Upper lobe of right lung (tissue), 1 donor: ENCODE measurements at regions not wholly inside any gene's neighbourhood (a gene's known extent, or its start where the extent isn't known, plus 50 kb on each side); places are given as distances from the start of the nearest gene placed in this dataset.

Experiments
- ATAC-seq: fragments of 200-7000 bp; cut with Tn5 transposase; one replicate; pipeline ENCODE4 v1.9.1; 2020; ENCODE audit warnings: mild to moderate bottlenecking, moderate library complexity
- DNase-seq: peaks from one replicate; pipeline ENCODE4 v3.0.0-alpha.2; 2020
- H3K27ac ChIP-seq: fragments of 200-600 bp; one replicate; pipeline ENCODE4 v1.8.0; 2022
- H3K27me3 ChIP-seq: fragments of 200-600 bp; one replicate; pipeline ENCODE4 v1.8.0; 2022; ENCODE audit warnings: mild to moderate bottlenecking
- H3K36me3 ChIP-seq: fragments of 200-600 bp; one replicate; pipeline ENCODE4 v1.8.0; 2022
- H3K4me1 ChIP-seq: fragments of 200-600 bp; one replicate; pipeline ENCODE4 v1.8.0; 2022
- H3K4me3 ChIP-seq: fragments of 200-600 bp; one replicate; pipeline ENCODE4 v1.8.0; 2022; ENCODE audit warnings: mild to moderate bottlenecking
- H3K9me3 ChIP-seq: fragments of 200-600 bp; one replicate; pipeline ENCODE4 v1.8.0; 2022
- CTCF ChIP-seq: fragments of 200-600 bp; IDR thresholded peaks from one replicate; pipeline ENCODE4 v1.8.0; 2022; ENCODE audit warnings: antibody characterized with exemption
- intact Hi-C: fragments of 100-400 bp; cut with DNase I; formaldehyde crosslinking; loops from one replicate; pipeline ENCODE4 v1.11.0; 2022
- donor health status: DM: no; HTN: yes; CAD: no; lungs with severe emphysema.

DNA sequence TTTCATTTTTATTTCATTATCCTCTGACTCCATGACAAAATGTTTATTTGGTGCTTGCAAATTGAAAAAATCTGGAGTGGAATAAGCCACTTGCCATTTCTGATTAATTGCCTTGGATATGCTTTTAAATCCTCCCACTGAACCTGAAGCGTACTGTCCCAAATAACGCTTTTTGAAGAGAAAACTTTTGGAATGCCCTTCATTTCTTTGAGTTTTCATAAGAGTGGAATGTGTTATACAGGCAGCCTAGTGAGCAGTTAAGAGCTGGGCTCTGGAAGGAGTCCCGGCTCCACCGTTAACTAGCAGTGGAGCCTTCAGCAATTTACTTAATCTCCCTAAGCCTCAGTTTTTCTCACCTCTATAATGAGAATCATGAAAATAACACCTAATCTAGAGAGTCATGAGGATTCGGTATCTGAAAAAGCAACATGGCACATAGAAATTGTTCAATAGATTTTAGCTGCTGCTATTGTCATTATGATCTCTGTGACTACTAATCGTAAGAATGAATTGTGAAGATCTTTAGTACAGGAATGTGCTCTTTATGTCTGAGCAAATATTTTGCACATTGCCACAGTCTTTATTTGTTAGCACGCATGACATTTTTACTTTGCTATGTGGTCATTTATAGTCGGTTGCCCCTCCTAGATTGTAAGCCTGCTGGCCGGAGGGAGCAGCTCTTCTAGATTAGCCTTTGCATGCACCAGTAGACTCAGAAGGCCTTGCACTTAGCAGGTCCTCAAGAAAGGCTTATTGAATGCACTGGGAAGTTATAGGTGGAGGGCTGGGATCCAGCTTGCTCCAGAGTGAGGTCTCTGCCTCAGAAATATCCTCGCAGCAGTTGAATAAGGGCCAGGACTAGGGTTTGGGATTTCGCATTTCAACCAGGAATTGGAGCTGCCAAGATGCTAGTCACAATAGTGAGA is 59.4 kb downstream of the PLCE1 start:
- Histone ChIP-seq H3K27ac (no peak overlapping the region), H3K4me3 (no peak overlapping the region), H3K9me3 (no peaks in the 10 kb centered on the region), H3K36me3 (no peaks in the 10 kb centered on the region), H3K27me3 (no peaks in the 10 kb centered on the region), H3K4me1 (no peaks in the 10 kb centered on the region)
- intact Hi-C loops, result no loop called here
- ATAC-seq, result no peak
- no peak for DNase-seq
- no peak for TF ChIP-seq CTCF

DNA sequence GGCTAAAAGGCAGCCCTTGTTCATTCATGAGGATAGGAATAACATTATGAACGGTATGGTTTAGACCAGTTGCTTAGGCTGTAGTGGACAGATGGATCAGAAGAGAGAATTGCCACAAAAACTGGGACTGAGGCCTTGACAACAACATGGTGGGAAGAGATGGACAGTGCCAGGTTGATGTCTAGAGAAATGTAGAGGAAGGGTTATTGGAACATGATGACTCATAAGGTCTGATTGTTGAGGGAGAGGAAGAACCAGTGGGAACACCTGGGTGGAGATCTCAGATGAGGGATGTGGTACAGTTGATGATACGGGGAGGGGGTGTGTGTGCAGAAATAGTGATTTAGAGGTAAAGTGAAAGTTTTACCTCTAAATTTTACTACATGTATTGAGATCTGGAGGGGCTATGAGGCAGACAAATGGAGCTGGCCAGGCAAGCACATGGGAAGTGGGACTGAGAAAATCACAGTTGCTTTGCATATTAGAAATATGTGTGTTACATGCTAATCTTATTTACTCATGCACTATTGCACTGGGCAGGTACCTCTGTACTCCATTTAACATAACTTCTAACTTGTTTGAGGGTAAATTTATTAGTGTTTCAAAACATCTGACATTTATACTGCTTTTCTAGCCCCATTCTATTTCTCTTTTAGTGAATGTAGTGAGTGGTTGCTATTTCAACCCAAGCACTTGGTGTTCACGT is 65.6 kb downstream of the PLCE1 start:
- H3K4me1 ChIP-seq, result no peaks in the 10 kb centered on the region
- no peak for TF ChIP-seq CTCF
- H3K27me3 ChIP-seq, result no peaks in the 10 kb centered on the region
- DNase-seq (no peak), ATAC-seq (no peak)
- intact Hi-C loops, result no loop called here
- H3K4me3 ChIP-seq, result no peak overlapping the region
- no peaks in the 10 kb centered on the region for H3K9me3 ChIP-seq
- H3K36me3 ChIP-seq, result no peaks in the 10 kb centered on the region
- no peak overlapping the region for H3K27ac ChIP-seq

DNA sequence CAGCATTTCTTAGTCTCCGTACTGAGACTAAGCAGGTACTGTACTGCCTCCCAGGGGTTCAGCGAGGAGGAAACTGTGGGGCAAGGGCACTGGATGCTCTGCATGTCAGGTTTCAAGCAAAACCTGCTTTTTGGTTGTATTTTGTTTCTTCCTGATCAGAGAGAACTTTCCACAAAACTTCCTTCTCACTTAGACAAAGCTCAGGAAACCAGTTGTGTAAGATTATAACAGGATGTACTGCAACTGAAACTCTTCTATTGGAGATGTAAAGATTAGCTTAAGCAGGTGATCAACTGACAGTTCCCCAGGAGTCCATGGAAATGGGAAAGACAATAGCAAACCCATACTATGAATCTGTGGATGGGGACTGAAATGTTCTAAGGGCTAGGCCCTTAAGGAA is 67.3 kb downstream of the PLCE1 start:
- ATAC-seq (no peak), DNase-seq (no peak)
- Histone ChIP-seq H3K27me3 (no peaks in the 10 kb centered on the region), H3K27ac (no peak overlapping the region), H3K36me3 (no peaks in the 10 kb centered on the region), H3K9me3 (no peaks in the 10 kb centered on the region), H3K4me3 (no peak overlapping the region), H3K4me1 (no peaks in the 10 kb centered on the region)
- no peak for TF ChIP-seq CTCF
- intact Hi-C loops, result no loop called here

- TF ChIP-seq CTCF, result no peak
- no peaks in the 10 kb centered on the region for H3K9me3 ChIP-seq
- H3K4me1 ChIP-seq, result no peaks in the 10 kb centered on the region
- intact Hi-C loops, result no loop called here
- H3K4me3 ChIP-seq, result no peak overlapping the region
- ATAC-seq (no peak), DNase-seq (no peak)
- no peak overlapping the region for H3K27ac ChIP-seq
- H3K27me3 ChIP-seq, result no peaks in the 10 kb centered on the region
- no peaks in the 10 kb centered on the region for H3K36me3 ChIP-seq
Measured at GRCh38 chr10:94062611-94063010, 68.9 kb downstream of the PLCE1 start.

GRCh38 chr10:94065362-94065761 is 71.6 kb downstream of the PLCE1 start:
- no peaks in the 10 kb centered on the region for H3K4me1 ChIP-seq
- no peak overlapping the region for H3K27ac ChIP-seq
- H3K9me3 ChIP-seq, result no peaks in the 10 kb centered on the region
- no peaks in the 10 kb centered on the region for H3K36me3 ChIP-seq
- intact Hi-C loops, result no loop called here
- no peak overlapping the region for H3K4me3 ChIP-seq
- DNase-seq (no peak), ATAC-seq (no peak)
- TF ChIP-seq CTCF, result no peak
- no peaks in the 10 kb centered on the region for H3K27me3 ChIP-seq
